Epidermal melanocyte (primary cell): ENCODE measurements at regions not wholly inside any gene's neighbourhood (a gene's known extent, or its start where the extent isn't known, plus 50 kb on each side); places are given as distances from the start of the nearest gene placed in this dataset.

Source experiments
- DNase-seq: peaks from one replicate; pipeline ENCODE4 v3.0.0; 2011; ENCODE audit warnings: low spot score; ENCODE audit not compliant: insufficient read length

DNA sequence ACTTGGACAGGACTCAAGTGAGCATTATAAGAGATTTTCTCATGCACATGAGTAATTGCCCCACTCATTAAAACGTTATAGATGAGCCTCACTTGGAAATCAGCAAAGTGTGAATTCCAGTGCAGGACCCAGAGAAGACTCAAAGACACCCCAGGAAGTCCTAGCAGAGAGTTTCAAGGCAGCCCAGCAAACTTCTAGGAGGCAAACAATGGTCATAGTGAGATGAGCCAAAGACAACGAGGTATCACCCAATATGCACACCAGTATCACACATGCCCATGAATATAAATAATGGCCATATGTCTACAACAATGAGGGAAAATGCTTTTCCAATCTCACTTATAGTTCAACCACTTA is 245.9 kb downstream of the ACTL7B start:
- no peak for DNase-seq

DNA sequence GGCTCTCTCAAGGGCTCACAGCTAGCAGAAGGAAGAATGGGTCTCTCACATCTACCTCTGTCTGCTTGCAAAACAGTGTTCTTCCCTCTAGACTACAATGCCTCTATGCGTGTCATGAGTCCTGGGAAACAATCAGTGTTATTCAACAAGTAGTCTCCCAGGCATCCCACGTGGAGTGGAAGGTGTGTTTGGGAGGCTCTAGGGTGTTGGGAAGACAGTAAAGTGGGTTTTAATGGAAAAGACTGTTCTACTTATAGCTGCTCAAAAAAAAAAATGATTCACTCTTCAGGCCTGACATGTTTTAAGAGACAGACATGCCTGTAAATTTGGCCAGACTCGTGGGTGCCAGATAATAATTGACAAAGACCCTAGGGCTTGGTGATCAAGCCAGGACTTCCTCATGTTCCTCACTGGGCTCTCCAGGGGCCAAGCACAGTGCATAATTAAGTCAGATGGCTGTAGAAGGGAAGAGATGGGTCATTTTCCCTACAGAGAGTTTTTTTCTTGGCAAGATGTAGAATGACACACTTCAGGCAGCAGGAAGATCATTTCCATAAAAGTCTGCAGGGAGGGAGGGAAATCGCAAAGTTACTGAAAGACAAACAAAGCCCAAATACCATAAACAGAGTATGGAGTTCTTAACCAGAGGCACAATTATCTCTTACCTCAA is 246.4 kb downstream of the ACTL7B start:
- DNase-seq = no peak

DNA sequence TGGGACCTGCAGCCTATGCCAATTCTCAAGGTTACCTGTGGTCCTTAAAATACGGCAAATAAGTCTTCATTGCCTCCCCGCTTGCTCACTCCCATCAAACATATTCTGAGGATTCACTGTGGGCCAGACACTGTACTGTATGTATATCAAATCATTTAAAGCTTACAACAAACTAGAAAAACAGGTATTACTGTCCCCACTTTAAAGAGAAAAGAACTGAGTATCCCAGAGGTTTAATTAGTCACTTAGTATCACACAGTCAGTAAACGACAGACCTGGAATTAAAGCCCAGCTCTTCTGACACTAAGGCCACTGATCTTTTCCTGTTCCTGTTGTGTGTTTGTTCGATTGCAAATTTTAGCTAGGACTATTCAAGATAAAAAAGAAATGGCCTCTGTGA is 248.2 kb downstream of the ACTL7B start:
- DNase-seq = no peak

DNA sequence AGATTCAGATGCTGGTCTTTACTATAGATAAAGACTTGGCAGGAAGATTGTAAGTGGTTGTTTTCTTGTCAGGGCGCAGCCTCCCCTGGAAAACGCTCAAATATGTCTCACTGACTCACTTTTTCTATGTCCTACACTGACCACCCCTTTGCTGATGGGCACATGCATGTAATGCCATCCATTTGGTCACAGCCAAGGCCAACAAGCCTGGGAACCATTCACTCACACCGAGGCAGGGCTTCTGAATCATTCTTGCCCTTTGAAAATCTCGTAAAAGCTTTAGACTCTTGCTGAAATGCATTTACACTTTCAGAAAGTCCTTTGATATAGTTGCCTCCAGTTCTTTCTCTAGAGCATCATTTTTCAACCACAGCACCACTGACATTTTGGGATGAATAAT is 249.4 kb downstream of the ACTL7B start:
- no peak for DNase-seq

DNA sequence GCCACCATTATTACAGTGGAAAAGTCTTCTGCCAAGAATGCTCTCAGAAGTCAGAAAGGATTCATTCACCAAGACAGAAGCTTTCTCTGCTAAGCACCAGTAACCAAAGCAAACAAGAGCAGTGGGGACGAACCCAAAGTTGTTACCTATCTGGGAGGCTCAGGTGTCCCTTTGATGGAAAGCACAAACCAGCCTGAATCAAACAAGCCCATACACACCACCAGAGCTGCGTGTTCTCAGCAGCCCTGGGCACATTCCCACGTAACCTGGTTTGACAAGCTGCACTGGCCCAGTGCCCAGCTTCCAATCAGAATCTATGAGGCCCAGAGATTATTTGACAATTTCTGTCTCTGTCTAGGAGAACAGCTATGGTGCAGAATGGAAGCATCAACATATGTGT is 252.6 kb downstream of the ACTL7B start:
- no peak for DNase-seq

GRCh38 chr9:108600896-108601295 is 254.9 kb downstream of the ACTL7B start:
- DNase-seq = no peak

GRCh38 chr9:108599571-108599970 is 256.2 kb downstream of the ACTL7B start:
- no peak for DNase-seq

DNA sequence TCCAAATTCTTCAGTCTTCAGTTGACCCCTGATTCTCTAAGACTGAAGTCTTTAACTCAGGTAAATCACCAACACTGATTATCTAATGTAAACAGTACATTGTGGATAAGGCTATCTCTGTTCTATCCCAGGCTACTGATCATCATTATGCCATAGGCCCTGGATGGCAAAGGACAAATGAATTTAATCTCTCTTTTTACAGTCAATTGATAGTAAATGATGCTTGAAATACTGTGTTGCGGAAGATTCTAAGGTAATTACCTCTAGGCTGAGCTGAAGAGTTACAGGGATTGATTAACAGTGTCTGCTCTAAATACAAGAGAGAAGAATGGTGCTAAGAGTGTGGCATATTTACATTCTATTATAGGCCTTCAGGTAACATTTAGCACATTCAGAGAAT is 264.7 kb downstream of the ACTL7B start:
- DNase-seq = no peak

DNA sequence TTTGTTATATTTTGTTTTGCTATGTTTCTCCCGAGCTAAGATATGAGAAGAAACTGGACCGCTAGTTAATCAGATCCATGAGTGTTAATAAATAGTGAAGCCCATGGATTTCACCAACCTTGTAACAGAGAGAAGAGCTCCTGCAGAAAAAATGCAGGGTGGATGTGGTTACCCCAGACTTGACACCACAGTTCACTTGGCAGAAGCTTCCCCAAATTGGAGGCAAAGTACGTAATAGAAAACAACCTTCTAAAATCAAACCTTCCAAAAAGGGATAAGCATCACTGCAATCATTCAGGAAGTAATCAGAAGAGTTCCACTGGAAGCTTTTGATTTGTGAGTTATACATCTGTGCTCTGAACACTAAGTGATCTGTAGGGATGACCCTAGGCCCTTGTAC is 267.5 kb downstream of the ACTL7B start:
- DNase-seq = no peak

DNA sequence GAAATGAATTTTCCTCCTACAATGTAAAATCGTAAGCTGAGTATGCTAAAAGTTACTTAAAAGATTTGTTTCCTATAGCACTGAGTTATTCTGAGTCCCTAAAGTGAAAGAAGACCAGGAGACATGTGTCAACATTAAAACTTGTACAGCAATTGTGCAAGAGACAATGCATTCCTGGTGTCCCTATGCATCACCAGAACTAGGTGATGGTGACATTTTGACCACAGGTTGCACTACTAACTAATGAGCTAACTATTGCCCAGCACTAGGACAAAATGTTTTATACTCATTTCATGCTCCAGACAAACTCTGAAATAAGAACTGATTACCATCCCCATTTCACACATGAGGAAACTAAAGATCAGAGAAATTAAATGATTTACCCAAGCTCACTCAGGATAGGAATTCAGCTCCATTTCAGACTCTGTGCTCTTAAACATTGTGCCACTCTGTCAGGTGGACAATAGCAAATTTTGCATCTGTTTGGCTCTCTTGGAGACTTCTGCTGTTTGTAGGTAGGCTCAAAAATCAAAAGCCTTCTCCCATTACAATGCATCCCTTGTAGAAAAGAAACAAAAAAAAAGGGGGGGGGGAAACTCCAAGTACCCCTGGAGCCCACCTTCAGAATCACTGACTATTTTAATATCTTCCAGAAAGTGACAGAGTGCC is 269.2 kb downstream of the ACTL7B start:
- DNase-seq = no peak

- DNase-seq = no peak
Measured at GRCh38 chr9:108584860-108585259, 270.9 kb downstream of the ACTL7B start.

- no peak for DNase-seq
Measured at GRCh38 chr9:108582726-108583125, 273.1 kb downstream of the ACTL7B start.

DNA sequence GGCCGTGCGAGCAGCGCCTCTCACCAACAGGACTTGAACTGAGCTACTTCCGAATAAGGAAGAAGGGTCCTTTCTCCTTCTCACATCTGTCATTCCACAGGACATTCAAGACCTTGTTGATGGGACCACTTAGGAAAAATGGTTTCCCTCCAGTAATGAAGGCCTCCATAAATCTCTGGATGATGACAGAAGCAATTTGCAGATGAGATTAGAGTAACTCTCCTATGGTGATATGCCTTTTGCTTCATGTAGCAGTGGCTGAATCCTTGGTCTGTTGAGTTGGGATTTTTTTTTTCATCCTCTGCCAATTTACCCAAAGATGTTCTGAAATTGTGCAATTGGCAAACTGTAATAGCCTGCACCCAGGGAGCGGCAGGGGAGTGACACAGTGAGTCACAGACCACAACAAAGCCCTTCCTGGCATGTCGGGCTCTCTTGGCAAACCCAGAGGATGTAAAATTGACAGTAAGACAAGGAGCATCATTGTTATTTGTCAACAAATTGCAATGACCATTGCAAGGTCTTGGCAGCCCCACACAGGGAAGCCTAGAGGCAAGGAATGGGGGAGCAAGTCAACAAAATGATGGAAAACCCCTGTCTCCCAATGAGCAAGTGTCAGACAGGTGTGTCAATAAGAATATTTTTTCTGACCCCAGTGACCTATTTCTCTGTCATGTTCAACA is 275.9 kb downstream of the ACTL7B start:
- DNase-seq = no peak

GRCh38 chr9:108575276-108575675 is 280.5 kb downstream of the ACTL7B start:
- DNase-seq = no peak

- no peak for DNase-seq
Measured at GRCh38 chr9:108569624-108570023, 286.2 kb downstream of the ACTL7B start.

GRCh38 chr9:108568093-108568492 is 287.7 kb downstream of the ACTL7B start:
- DNase-seq = no peak

DNA sequence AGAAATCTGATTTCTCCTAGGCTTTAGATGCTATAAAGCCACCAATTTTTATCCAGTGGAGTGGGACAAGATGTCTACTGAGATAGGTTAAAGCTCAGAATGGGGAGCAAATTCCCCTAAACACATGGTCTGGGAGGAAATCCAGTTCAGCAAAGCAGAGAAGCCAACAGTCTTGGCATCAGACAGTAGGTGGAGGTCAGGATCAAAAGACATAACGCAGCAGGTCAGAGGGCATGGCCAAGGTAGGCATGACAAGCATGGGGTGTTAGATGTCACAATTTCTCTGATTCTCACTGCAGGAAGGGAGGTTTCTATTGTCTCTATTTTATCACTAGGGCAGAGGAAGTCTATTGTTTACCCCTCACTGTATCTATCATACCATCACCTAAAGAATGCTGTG is 288.2 kb downstream of the ACTL7B start:
- no peak for DNase-seq

- peak; percentile 76 for DNase-seq
Measured at GRCh38 chr9:108565651-108566378, 290.0 kb downstream of the ACTL7B start.

- DNase-seq = no peak
Measured at GRCh38 chr9:108562176-108562575, 293.6 kb downstream of the ACTL7B start.

GRCh38 chr9:108559432-108559831 is 296.4 kb downstream of the ACTL7B start:
- DNase-seq = no peak

GRCh38 chr9:108554831-108555230 is 301.0 kb downstream of the ACTL7B start:
- DNase-seq = no peak

DNA sequence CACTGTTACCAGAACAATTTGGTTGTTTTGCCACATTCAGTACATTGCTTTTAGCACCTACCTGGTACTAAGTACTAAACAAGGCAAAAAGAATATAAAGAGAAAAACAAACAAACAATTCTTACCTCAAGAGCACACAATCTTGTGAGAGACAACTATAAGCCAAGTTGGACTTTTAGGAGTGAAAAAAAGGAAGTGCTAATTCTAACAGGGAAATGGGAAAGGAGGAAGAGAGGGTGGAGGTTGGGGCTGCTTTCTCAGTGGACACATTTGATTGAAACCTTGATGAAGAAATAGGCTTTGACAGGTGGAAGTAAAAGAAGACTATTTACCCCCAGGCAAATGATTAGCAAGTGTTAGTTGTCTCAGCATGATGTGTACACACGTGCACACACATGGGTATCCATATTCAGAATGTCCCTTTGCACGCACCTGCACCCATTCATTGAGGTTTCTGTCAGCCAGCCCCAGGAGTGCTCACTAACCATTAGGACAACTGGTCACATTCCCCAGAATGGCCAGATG is 302.6 kb downstream of the ACTL7B start:
- no peak for DNase-seq
